GM12878 (cell line): ENCODE measurements at regions not wholly inside any gene's neighbourhood (a gene's known extent, or its start where the extent isn't known, plus 50 kb on each side); places are given as distances from the start of the nearest gene placed in this dataset.

Experiments used
- EP300 ChIP-seq, 2 experiments: fragments of 150-350 bp in 1 of 2; IDR thresholded peaks; 2 replicates each; pipeline ENCODE4 v1.6.1; 2011 to 2012; ENCODE audit warnings: low read depth in 2 of 2, low read length in 2 of 2, borderline replicate concordance in 1 of 2, improper control_type of control experiment in 1 of 2, inconsistent platforms in 1 of 2; ENCODE audit not compliant: control insufficient read depth in 1 of 2
- ESRRA ChIP-seq: IDR thresholded peaks from 2 replicates; pipeline ENCODE4 v1.6.1; 2012; ENCODE audit warnings: mild to moderate bottlenecking, low read length, improper control_type of control experiment
- EZH2 ChIP-seq: IDR thresholded peaks from 2 replicates; pipeline ENCODE4 v1.6.1; 2012; ENCODE audit warnings: low read depth, mild to moderate bottlenecking, control low read depth, inconsistent platforms, low read length, borderline replicate concordance; ENCODE audit not compliant: control insufficient read depth
- GABPA ChIP-seq: IDR thresholded peaks from 2 replicates; pipeline ENCODE4 v1.6.1; 2014; ENCODE audit warnings: antibody characterized with exemption, low read depth, mild to moderate bottlenecking, inconsistent platforms
- HCFC1 ChIP-seq: fragments of 150-350 bp; IDR thresholded peaks from 2 replicates; pipeline ENCODE4 v1.6.1; 2014; ENCODE audit warnings: low read length
- NFYB ChIP-seq: IDR thresholded peaks from 2 replicates; pipeline ENCODE4 v1.6.1; 2011; ENCODE audit warnings: low read depth, mild to moderate bottlenecking, low read length, improper control_type of control experiment, moderate library complexity; ENCODE audit not compliant: insufficient read depth
- POLR2AphosphoS5 ChIP-seq: IDR thresholded peaks from 2 replicates; pipeline ENCODE4 v1.6.1; 2011; ENCODE audit warnings: mild to moderate bottlenecking, low read length, inconsistent platforms
- SUPT20H ChIP-seq: IDR thresholded peaks from 2 replicates; pipeline ENCODE4 v1.6.1; 2011; ENCODE audit warnings: low read depth, mild to moderate bottlenecking, low read length, moderate library complexity, borderline replicate concordance; ENCODE audit not compliant: control insufficient read depth
- TAF1 ChIP-seq: IDR thresholded peaks from 2 replicates; pipeline ENCODE4 v1.6.1; 2011; ENCODE audit warnings: mild to moderate bottlenecking, low read depth, low read length, borderline replicate concordance
- YY1 ChIP-seq: IDR thresholded peaks from 2 replicates; pipeline ENCODE4 v1.6.1; 2011; ENCODE audit warnings: low read depth, mild to moderate bottlenecking, low read length
- TF ChIP-seq, protein P1 (sequence below): IDR thresholded peaks from 2 replicates; pipeline ENCODE4 v1.6.1; 2012; ENCODE audit warnings: mild to moderate bottlenecking, low read depth, low read length
- TF ChIP-seq, protein P2 (sequence below), 3 experiments: IDR thresholded peaks in 2 of 3; conservative IDR thresholded peaks in 1 of 3; 2 replicates each; pipeline ENCODE4 v1.5.1; 2011; ENCODE audit warnings: low read depth in 3 of 3, low read length in 3 of 3, mild to moderate bottlenecking in 3 of 3, control low read depth in 2 of 3, moderate library complexity in 2 of 3, inconsistent platforms in 1 of 3, mixed read lengths in 1 of 3; ENCODE audit not compliant: control insufficient read depth in 2 of 3, insufficient read depth in 1 of 3; ENCODE audit errors: extremely low read depth in 1 of 3
- TF ChIP-seq, protein P3 (sequence below): IDR thresholded peaks from 2 replicates; pipeline ENCODE4 v1.6.1; 2012; ENCODE audit warnings: low read depth, low read length, improper control_type of control experiment

DNA sequence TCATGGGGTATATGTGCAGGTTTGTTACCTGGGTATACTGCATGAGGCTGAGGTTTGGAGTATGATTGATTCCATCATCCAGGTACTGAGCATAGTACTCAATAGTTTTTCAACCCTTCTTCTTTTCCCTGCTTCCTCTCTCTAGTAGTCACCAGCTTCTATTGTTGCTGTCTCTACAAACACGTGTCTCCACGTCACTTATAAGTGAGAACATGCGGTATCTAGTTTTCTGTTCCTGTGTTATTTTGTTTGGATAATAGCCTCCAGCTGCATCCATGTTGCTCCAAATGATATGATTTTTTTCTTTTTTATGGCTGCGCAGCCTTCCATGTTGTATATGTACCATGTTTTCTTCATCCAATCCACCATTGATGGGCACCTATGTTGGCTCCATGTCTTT, 214.8 kb upstream of the TFPI start:
- no peak for TF ChIP-seq SUPT20H
- TF ChIP-seq, protein P1, sequence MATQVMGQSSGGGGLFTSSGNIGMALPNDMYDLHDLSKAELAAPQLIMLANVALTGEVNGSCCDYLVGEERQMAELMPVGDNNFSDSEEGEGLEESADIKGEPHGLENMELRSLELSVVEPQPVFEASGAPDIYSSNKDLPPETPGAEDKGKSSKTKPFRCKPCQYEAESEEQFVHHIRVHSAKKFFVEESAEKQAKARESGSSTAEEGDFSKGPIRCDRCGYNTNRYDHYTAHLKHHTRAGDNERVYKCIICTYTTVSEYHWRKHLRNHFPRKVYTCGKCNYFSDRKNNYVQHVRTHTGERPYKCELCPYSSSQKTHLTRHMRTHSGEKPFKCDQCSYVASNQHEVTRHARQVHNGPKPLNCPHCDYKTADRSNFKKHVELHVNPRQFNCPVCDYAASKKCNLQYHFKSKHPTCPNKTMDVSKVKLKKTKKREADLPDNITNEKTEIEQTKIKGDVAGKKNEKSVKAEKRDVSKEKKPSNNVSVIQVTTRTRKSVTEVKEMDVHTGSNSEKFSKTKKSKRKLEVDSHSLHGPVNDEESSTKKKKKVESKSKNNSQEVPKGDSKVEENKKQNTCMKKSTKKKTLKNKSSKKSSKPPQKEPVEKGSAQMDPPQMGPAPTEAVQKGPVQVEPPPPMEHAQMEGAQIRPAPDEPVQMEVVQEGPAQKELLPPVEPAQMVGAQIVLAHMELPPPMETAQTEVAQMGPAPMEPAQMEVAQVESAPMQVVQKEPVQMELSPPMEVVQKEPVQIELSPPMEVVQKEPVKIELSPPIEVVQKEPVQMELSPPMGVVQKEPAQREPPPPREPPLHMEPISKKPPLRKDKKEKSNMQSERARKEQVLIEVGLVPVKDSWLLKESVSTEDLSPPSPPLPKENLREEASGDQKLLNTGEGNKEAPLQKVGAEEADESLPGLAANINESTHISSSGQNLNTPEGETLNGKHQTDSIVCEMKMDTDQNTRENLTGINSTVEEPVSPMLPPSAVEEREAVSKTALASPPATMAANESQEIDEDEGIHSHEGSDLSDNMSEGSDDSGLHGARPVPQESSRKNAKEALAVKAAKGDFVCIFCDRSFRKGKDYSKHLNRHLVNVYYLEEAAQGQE = no peak
- TF ChIP-seq, protein P2, sequence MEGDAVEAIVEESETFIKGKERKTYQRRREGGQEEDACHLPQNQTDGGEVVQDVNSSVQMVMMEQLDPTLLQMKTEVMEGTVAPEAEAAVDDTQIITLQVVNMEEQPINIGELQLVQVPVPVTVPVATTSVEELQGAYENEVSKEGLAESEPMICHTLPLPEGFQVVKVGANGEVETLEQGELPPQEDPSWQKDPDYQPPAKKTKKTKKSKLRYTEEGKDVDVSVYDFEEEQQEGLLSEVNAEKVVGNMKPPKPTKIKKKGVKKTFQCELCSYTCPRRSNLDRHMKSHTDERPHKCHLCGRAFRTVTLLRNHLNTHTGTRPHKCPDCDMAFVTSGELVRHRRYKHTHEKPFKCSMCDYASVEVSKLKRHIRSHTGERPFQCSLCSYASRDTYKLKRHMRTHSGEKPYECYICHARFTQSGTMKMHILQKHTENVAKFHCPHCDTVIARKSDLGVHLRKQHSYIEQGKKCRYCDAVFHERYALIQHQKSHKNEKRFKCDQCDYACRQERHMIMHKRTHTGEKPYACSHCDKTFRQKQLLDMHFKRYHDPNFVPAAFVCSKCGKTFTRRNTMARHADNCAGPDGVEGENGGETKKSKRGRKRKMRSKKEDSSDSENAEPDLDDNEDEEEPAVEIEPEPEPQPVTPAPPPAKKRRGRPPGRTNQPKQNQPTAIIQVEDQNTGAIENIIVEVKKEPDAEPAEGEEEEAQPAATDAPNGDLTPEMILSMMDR (IDR thresholded peaks at IDR 0.05 in 2 of 3, conservative IDR thresholded peaks at IDR 0.05 in 1 of 3; ENCODE audit: control insufficient read depth in 2 of 3, extremely low read depth in 1 of 3, insufficient read depth in 1 of 3, low read depth in 3 of 3, low read length in 3 of 3) = no peak
- no peak for TF ChIP-seq ESRRA
- TF ChIP-seq EZH2 = no peak
- TF ChIP-seq NFYB = no peak
- TF ChIP-seq, protein P3, sequence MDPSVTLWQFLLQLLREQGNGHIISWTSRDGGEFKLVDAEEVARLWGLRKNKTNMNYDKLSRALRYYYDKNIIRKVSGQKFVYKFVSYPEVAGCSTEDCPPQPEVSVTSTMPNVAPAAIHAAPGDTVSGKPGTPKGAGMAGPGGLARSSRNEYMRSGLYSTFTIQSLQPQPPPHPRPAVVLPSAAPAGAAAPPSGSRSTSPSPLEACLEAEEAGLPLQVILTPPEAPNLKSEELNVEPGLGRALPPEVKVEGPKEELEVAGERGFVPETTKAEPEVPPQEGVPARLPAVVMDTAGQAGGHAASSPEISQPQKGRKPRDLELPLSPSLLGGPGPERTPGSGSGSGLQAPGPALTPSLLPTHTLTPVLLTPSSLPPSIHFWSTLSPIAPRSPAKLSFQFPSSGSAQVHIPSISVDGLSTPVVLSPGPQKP = no peak
- TF ChIP-seq EP300 (IDR thresholded peaks at IDR 0.05; ENCODE audit: borderline replicate concordance in 1 of 2, control insufficient read depth in 1 of 2, low read depth in 2 of 2, low read length in 2 of 2) = no peak
- TF ChIP-seq HCFC1 = no peak
- TF ChIP-seq YY1 = no peak
- no peak for TF ChIP-seq TAF1
- no peak for TF ChIP-seq POLR2AphosphoS5
- TF ChIP-seq GABPA = no peak
